Heart left ventricle (tissue), 16 donors: ENCODE measurements at regions not wholly inside any gene's neighbourhood (a gene's known extent, or its start where the extent isn't known, plus 50 kb on each side); places are given as distances from the start of the nearest gene placed in this dataset.

Source experiments
- ATAC-seq, 4 donors: fragments of 200-7000 bp; cut with Tn5 transposase; one replicate each; pipeline ENCODE4 v1.9.1; 2020 to 2022; ENCODE audit warnings: moderate library complexity in 4 of 4, mild to moderate bottlenecking in 3 of 4, moderate number of reproducible peaks in 1 of 4
- DNase-seq, 5 donors: peaks; one replicate each; pipeline ENCODE4 v3.0.0-alpha.2; 2020
- H3K27ac ChIP-seq, 12 donors: fragments of 200-600 bp; sonication (generic) in 4 of 12; one replicate each; pipeline versions ENCODE4 v1.5.0 to v1.8.0; 2016 to 2022; ENCODE audit warnings: mild to moderate bottlenecking in 2 of 12
- H3K27me3 ChIP-seq, 9 donors: fragments of 200-600 bp; sonication (generic) in 2 of 9; one replicate each; pipeline versions ENCODE4 v1.5.1 to v1.8.0; 2016 to 2022; ENCODE audit warnings: mild to moderate bottlenecking in 3 of 9
- H3K36me3 ChIP-seq, 9 donors: fragments of 200-600 bp; sonication (generic) in 2 of 9; one replicate each; pipeline versions ENCODE4 v1.5.0 to v1.8.0; 2018 to 2022; ENCODE audit warnings: mild to moderate bottlenecking in 2 of 9
- H3K4me1 ChIP-seq, 12 donors: fragments of 200-600 bp; sonication (generic) in 4 of 12; one replicate each; pipeline versions ENCODE4 v1.5.0 to v1.8.0; 2016 to 2022; ENCODE audit warnings: mild to moderate bottlenecking in 3 of 12
- H3K4me3 ChIP-seq, 12 donors: fragments of 200-600 bp; sonication (generic) in 4 of 12; one replicate each; pipeline versions ENCODE4 v1.5.0 to v1.8.0; 2017 to 2022; ENCODE audit warnings: mild to moderate bottlenecking in 9 of 12, moderate library complexity in 4 of 12
- H3K9me3 ChIP-seq, 12 donors: fragments of 200-600 bp; sonication (generic) in 4 of 12; one replicate each; pipeline versions ENCODE4 v1.5.0 to v1.8.0; 2016 to 2022; ENCODE audit warnings: mild to moderate bottlenecking in 1 of 12
- POLR2A ChIP-seq, 2 donors: fragments of 450-650 bp; IDR thresholded peaks; one replicate each; pipeline ENCODE4 v1.6.1; 2017; ENCODE audit warnings: antibody characterized with exemption in 2 of 2, mild to moderate bottlenecking in 2 of 2, moderate library complexity in 2 of 2
- whole genome bisulfite sequencing, 4 donors: extraction: QIAGEN DNeasy Blood & Tissue Kit in 2 of 4; methylation state at CpG; one replicate each; pipeline versions ENCODE4 v1.1.5 to v1.1.7; 2013 to 2018; 5-methylcytosine and 5-hydroxymethylcytosine counted together
- intact Hi-C, 10 donors: fragments of 100-400 bp; cut with DNase I; formaldehyde crosslinking; loops; one replicate each; pipeline versions ENCODE4 v1.11.1 to v1.14.2; 2022
- TF ChIP-seq, protein P1 (sequence below), 12 donors: fragments of 200-600 bp; sonication (generic) in 4 of 12; IDR thresholded peaks; one replicate each; pipeline versions ENCODE4 v1.5.0 to v1.8.0; 2018 to 2022; ENCODE audit warnings: antibody characterized with exemption in 12 of 12, mild to moderate bottlenecking in 5 of 12
- donor health status: ischemic (EF 13 %, LVEDD 7.1; RV severe dilation, severe dysfunction).
- donor health status: healthy with polysubstance abuse.
- donor health status: DM: no; HTN: yes; CAD: no.
- donor health status: DM: no; HTN: no; CAD: no.
- donor health status: ischemic (EF 25% LVEDD 6.9; RV normal size, moderate dysfunction).
- donor health status: ischemic (EF 25% LVEDD 5.7; RV mildly dilated, moderate dysfunction).
- donor health status: healthy.
- donor health status: DM: yes; HTN: yes; CAD: no.
- donor health status: ischemic (EF 35%, LVEDD 5.7; RV mildly dilated, moderate dysfunction).
- donor health status: nonischemic (EF 11% LVEDD 7.7; RV severe dilation, severe dysfunction).
- donor health status: DM: yes; HTN: yes; CAD: no.
- donor health status: PGD.
- donor health status: ischemic (EF 29% LVEDD 5.4; RV normal size, mild dysfunction).
- donor health status: nonischemic (EF 23%, LVEDD 6.1; RV moderate dilation, normal function).

DNA sequence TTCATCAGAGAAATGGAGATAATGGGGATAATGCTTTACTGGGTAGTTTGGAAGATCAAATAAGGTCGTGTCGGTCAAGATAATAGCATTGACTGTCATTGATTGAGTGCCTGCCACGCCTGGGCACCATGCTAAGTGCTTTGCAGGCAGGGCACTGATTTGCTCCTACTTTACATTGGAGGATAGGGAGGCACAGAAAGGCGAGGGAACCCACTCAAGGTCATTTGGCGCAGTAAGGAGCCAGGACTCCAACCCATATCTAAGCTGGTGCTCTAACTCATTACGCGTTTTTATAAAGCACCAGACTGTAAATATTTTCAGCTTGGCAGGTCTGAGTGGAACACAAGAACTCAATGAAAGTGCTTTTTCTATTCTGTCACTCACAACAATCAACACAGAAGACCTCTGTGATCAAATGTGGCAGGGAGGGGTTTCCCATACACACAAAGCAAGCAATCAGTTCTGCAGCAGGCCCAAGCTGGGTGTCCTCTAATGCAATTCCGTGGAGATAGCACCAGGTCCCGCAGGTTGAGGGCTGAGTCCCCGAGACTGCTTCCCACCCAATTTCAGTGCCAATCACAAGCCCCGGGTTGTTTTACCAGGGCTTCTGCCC is 373.6 kb downstream of the CDH26 start:
- Histone ChIP-seq H3K27ac (no peak overlapping the region), H3K9me3 (no peaks in the 10 kb centered on the region), H3K4me3 (no peak overlapping the region), H3K27me3 (peaks cover 0 to 11% (median 0%) of the 10 kb centered on the region in 9 donors), H3K36me3 (no peaks in the 10 kb centered on the region), H3K4me1 (no peaks in the 10 kb centered on the region)
- 71 to 83% (median 79%) methylated on average over 11 of the region's 11 CpGs for WGBS, 4 donors
- no peak for TF ChIP-seq POLR2A (IDR thresholded peaks at IDR 0.05)
- TF ChIP-seq, protein P1, sequence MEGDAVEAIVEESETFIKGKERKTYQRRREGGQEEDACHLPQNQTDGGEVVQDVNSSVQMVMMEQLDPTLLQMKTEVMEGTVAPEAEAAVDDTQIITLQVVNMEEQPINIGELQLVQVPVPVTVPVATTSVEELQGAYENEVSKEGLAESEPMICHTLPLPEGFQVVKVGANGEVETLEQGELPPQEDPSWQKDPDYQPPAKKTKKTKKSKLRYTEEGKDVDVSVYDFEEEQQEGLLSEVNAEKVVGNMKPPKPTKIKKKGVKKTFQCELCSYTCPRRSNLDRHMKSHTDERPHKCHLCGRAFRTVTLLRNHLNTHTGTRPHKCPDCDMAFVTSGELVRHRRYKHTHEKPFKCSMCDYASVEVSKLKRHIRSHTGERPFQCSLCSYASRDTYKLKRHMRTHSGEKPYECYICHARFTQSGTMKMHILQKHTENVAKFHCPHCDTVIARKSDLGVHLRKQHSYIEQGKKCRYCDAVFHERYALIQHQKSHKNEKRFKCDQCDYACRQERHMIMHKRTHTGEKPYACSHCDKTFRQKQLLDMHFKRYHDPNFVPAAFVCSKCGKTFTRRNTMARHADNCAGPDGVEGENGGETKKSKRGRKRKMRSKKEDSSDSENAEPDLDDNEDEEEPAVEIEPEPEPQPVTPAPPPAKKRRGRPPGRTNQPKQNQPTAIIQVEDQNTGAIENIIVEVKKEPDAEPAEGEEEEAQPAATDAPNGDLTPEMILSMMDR (IDR thresholded peaks at IDR 0.05), result no peak
- intact Hi-C loops, result no loop called here
- DNase-seq, result no peak
- peak in 2 of 4 donors; percentile 23 to 75 for ATAC-seq

DNA sequence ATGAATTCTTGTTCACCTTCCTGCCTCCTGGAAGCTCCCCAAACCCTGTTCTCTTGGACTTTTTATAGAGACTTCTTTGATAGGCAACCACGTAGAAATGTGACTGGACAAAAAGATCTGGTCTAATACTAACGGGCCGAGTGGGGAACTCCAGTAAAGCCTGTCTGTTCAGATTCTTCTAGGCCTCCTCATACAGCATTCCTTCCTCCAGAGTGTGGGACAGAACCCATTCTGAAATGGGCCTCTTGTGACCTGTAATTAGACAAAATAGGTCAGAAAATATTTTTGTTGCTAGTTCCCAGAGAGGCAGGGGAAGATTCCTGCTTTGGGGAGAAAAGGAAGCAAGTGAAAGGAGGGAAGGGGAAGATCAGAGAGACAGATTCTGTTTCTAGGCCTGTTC is 374.3 kb downstream of the CDH26 start:
- 65 to 87% (median 75%) methylated on average over 3 of the region's 3 CpGs for WGBS, 4 donors
- no peaks in the 10 kb centered on the region for H3K9me3 ChIP-seq
- H3K4me1 ChIP-seq, result no peaks in the 10 kb centered on the region
- DNase-seq, result no peak
- intact Hi-C loops, result no loop called here
- TF ChIP-seq POLR2A (IDR thresholded peaks at IDR 0.05), result no peak
- TF ChIP-seq, protein P1 (IDR thresholded peaks at IDR 0.05), result no peak
- no peak for ATAC-seq
- H3K36me3 ChIP-seq, result no peaks in the 10 kb centered on the region
- H3K4me3 ChIP-seq, result no peak overlapping the region
- H3K27ac ChIP-seq, result no peak overlapping the region
- peaks cover 0 to 3% (median 0%) of the 10 kb centered on the region in 9 donors for H3K27me3 ChIP-seq

DNA sequence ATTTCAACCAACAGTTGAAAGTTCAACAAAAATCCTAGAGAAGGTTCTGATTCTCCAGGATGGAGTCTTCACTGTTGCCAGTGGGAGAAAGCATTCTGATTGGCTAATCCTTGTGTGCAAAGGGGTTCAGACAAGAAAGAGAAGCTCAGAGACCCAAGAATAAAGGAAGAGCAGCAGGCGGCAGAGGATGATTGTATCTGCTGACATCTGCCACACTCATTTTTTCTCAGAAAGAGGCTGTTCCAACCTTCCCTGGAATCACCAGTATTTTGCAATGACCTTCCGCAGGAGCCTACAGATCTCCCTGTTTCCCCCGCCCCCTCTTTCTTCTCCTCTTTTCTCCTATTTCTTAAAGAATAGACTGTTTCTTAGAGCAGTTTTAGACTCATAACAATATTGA is 376.7 kb downstream of the CDH26 start:
- no peak overlapping the region for H3K27ac ChIP-seq
- DNase-seq, result no peak
- H3K4me1 ChIP-seq, result no peaks in the 10 kb centered on the region
- ATAC-seq, result no peak
- WGBS, 4 donors, result 89 to 98% (median 92%) methylated on average over 3 of the region's 3 CpGs
- no peaks in the 10 kb centered on the region for H3K27me3 ChIP-seq
- intact Hi-C loops, result no loop called here
- H3K36me3 ChIP-seq, result no peaks in the 10 kb centered on the region
- no peak overlapping the region for H3K4me3 ChIP-seq
- H3K9me3 ChIP-seq, result no peaks in the 10 kb centered on the region
- TF ChIP-seq, protein P1 (IDR thresholded peaks at IDR 0.05), result no peak
- TF ChIP-seq POLR2A (IDR thresholded peaks at IDR 0.05), result no peak

DNA sequence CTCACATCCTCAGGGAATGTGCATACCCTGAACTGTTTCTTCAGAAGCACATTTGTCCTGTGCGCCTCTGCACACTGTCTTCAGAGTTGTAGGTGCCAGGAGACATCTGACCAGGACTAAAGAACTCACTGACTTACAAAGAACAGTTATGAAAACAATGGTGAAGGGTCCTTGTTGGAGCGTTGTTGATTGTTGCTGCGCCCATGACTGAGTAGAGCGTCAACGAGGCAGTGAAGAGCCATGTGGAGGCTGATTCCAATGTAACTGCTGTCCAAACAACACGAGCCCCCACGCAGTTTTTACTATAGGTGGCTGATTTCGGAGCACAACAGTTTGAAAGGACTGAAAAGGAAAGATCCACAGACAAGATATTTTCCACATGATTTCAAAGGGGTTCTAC is 380.3 kb downstream of the CDH26 start:
- TF ChIP-seq, protein P1 (IDR thresholded peaks at IDR 0.05), result no peak
- TF ChIP-seq POLR2A (IDR thresholded peaks at IDR 0.05), result no peak
- intact Hi-C loops, result no loop called here
- WGBS, 4 donors, result 85 to 88% (median 88%) methylated on average over 8 of the region's 8 CpGs
- H3K27ac ChIP-seq, result no peak overlapping the region
- ATAC-seq, result no peak
- no peaks in the 10 kb centered on the region for H3K27me3 ChIP-seq
- no peaks in the 10 kb centered on the region for H3K4me1 ChIP-seq
- H3K9me3 ChIP-seq, result no peaks in the 10 kb centered on the region
- H3K36me3 ChIP-seq, result no peaks in the 10 kb centered on the region
- no peak overlapping the region for H3K4me3 ChIP-seq
- DNase-seq, result no peak
